GM13976 (cell line): ENCODE measurements at regions not wholly inside any gene's neighbourhood (a gene's known extent, or its start where the extent isn't known, plus 50 kb on each side); places are given as distances from the start of the nearest gene placed in this dataset.
A peak's percentile ranks its signal among the peaks of the same experiment; 100 is the strongest.

ENCODE experiments used
- DNase-seq: peaks from one replicate; pipeline ENCODE4 v3.0.0; 2012; ENCODE audit warnings: low spot score
- CTCF ChIP-seq: IDR thresholded peaks from 2 replicates; pipeline ENCODE4 v1.5.1; 2012; ENCODE audit warnings: borderline replicate concordance, mild to moderate bottlenecking; ENCODE audit not compliant: insufficient read depth; ENCODE audit errors: extremely low read depth, missing control alignments, control extremely low read depth
- in situ Hi-C: fragments of 300-500 bp; cut with MboI; formaldehyde crosslinking; loops from one replicate; pipeline ENCODE4 v1.12.0; 2022; ENCODE audit warnings: low sequenced_read_pairs, mixed read lengths, inconsistent platforms; ENCODE audit not compliant: unreplicated experiment

GRCh38 chr1:229751610-229752009, 125.6 kb downstream of the URB2 start:
- no peak for TF ChIP-seq CTCF
- no peak for DNase-seq
- in situ Hi-C loops, result no loop called here

- no peak for DNase-seq
- no peak for TF ChIP-seq CTCF
- in situ Hi-C loops, result no loop called here
Observed at GRCh38 chr1:229752679-229753078, 126.6 kb downstream of the URB2 start.

- in situ Hi-C loops, result no loop called here
- TF ChIP-seq CTCF, result no peak
Observed at GRCh38 chr1:229753764-229754551, 127.9 kb downstream of the URB2 start.

GRCh38 chr1:229756666-229757065, 130.6 kb downstream of the URB2 start:
- in situ Hi-C loops, result no loop called here
- no peak for DNase-seq
- no peak for TF ChIP-seq CTCF

More at GRCh38 chr1:229753764-229754551, 127.9 kb downstream of the URB2 start:
- DNase-seq, result peak; percentile 31

- no peak for DNase-seq
- in situ Hi-C loops, result no loop called here
- no peak for TF ChIP-seq CTCF
Observed at GRCh38 chr1:229757226-229757625, 131.2 kb downstream of the URB2 start.

- in situ Hi-C loops, result no loop called here
- DNase-seq, result no peak
- no peak for TF ChIP-seq CTCF
Observed at GRCh38 chr1:229758101-229759036, 132.3 kb downstream of the URB2 start.
